Suprapubic skin (tissue), 4 donors: ENCODE measurements at regions not wholly inside any gene's neighbourhood (a gene's known extent, or its start where the extent isn't known, plus 50 kb on each side); places are given as distances from the start of the nearest gene placed in this dataset.

Source experiments
- DNase-seq, 2 donors: peaks; one replicate each; pipeline ENCODE4 v3.0.0-alpha.2; 2019; ENCODE audit warnings: low spot score in 2 of 2
- H3K27ac ChIP-seq: fragments of 200-600 bp; sonication (generic); one replicate; pipeline ENCODE4 v1.5.1; 2019
- H3K27me3 ChIP-seq: fragments of 200-600 bp; sonication (generic); one replicate; pipeline ENCODE4 v1.5.1; 2019
- H3K36me3 ChIP-seq: fragments of 200-600 bp; sonication (generic); one replicate; pipeline ENCODE4 v1.5.1; 2019
- H3K4me1 ChIP-seq: fragments of 200-600 bp; sonication (generic); one replicate; pipeline ENCODE4 v1.5.1; 2019
- H3K4me3 ChIP-seq: fragments of 200-600 bp; sonication (generic); one replicate; pipeline ENCODE4 v1.5.1; 2019; ENCODE audit warnings: mild to moderate bottlenecking
- H3K9me3 ChIP-seq: fragments of 200-600 bp; sonication (generic); one replicate; pipeline ENCODE4 v1.5.1; 2019
- CTCF ChIP-seq, 2 donors: fragments of 200-600 bp in 1 of 2; fragments of 450-650 bp in 1 of 2; sonication (generic) in 1 of 2; IDR thresholded peaks; one replicate each; pipeline ENCODE4 v1.5.1; 2016 to 2019; ENCODE audit warnings: antibody characterized with exemption in 2 of 2, mild to moderate bottlenecking in 1 of 2, moderate library complexity in 1 of 2
- EP300 ChIP-seq: sonication (generic); formaldehyde crosslinking; IDR thresholded peaks from one replicate; pipeline ENCODE4 v1.6.1; 2017; ENCODE audit warnings: antibody characterized with exemption
- POLR2A ChIP-seq, 2 donors: fragments of 450-650 bp; IDR thresholded peaks; one replicate each; pipeline ENCODE4 v1.6.1; 2017; ENCODE audit warnings: antibody characterized with exemption in 2 of 2, mild to moderate bottlenecking in 2 of 2, moderate library complexity in 2 of 2
- POLR2AphosphoS5 ChIP-seq, 3 donors: sonication (generic); formaldehyde crosslinking; IDR thresholded peaks; one replicate each; pipeline ENCODE4 v1.6.1; 2017; ENCODE audit warnings: antibody characterized with exemption in 3 of 3
- WGBS: methylation state at CpG from one replicate; pipeline ENCODE4 v1.1.5; 2018; 5-methylcytosine and 5-hydroxymethylcytosine counted together

DNA sequence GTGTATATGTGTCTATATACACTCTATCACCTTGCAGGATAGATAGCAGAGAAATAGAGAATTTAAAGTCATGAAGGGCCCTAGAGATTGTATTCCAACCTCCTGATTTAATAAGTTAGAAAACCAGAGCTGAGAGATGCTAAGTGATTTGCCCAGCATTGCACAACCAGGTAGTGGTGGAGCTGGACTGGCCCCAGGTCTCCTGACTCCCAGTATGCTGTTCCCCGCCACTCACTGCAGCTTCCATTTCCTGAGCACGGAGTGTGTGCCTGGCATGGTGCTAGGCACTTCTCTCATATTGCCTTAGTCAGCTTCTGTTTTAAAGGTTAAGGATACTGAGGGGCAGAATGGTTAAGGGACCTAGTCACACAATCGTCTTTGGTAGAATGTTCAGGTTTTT is 129.4 kb upstream of the KLHL25 start:
- no peak for DNase-seq
- Histone ChIP-seq H3K4me3 (no peak overlapping the region), H3K9me3 (no peaks in the 10 kb centered on the region), H3K27me3 (no peaks in the 10 kb centered on the region), H3K36me3 (no peaks in the 10 kb centered on the region), H3K4me1 (no peaks in the 10 kb centered on the region), H3K27ac (no peak overlapping the region)
- TF ChIP-seq POLR2A (IDR thresholded peaks at IDR 0.05), result no peak
- TF ChIP-seq CTCF (IDR thresholded peaks at IDR 0.05), result no peak
- no peak for TF ChIP-seq POLR2AphosphoS5 (IDR thresholded peaks at IDR 0.05)
- TF ChIP-seq EP300, result no peak
- 84% methylated on average over 3 of the region's 3 CpGs for WGBS

- Histone ChIP-seq H3K36me3 (no peaks in the 10 kb centered on the region), H3K4me3 (no peak overlapping the region), H3K9me3 (no peaks in the 10 kb centered on the region), H3K27ac (no peak overlapping the region), H3K27me3 (no peaks in the 10 kb centered on the region), H3K4me1 (no peaks in the 10 kb centered on the region)
- TF ChIP-seq POLR2A (IDR thresholded peaks at IDR 0.05), result no peak
- no peak for DNase-seq
- 54% methylated on average over 8 of the region's 8 CpGs for WGBS
These were observed 131.0 kb upstream of the KLHL25 start for GRCh38 chr15:85925649-85926237.

GRCh38 chr15:85926834-85927233 is 132.1 kb upstream of the KLHL25 start:
- WGBS, result 81% methylated on average over 1 of the region's 1 CpG
- H3K9me3 ChIP-seq, result no peaks in the 10 kb centered on the region
- DNase-seq, result no peak
- H3K36me3 ChIP-seq, result no peaks in the 10 kb centered on the region
- H3K4me3 ChIP-seq, result no peak overlapping the region
- no peak overlapping the region for H3K27ac ChIP-seq
- no peaks in the 10 kb centered on the region for H3K27me3 ChIP-seq
- no peaks in the 10 kb centered on the region for H3K4me1 ChIP-seq
- TF ChIP-seq POLR2AphosphoS5 (IDR thresholded peaks at IDR 0.05) (no peak), EP300 (no peak), CTCF (IDR thresholded peaks at IDR 0.05) (no peak), POLR2A (IDR thresholded peaks at IDR 0.05) (no peak)

DNA sequence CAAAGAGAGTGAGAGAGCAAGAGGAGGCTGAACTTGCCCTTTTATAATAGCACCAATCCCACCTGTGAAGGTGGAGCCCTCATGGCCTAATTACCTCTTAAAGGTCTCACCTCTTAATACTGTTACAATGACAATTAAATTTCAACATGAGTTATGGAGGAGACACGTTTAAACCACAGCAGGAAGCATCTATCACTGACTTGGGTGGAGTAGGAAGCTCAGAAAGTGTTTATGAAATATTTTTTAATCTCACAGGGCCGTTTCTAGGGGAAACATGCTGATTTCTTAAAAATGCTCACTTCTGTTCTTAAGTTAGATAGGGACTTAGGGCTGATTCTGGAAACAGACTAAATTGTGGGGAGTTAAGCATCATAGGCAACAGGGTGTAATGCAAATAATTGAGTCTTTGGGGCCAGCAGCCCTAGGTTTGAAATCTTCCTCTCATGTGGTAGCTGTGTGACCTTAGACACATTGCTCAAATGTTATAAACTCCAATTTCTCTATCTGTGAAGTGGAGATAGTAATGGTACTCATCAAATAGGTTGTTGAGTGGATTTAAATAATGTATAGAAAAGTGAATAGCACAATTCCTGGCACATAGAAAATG is 133.3 kb upstream of the KLHL25 start:
- WGBS, result 40% methylated on average over 2 of the region's 2 CpGs
- no peaks in the 10 kb centered on the region for H3K36me3 ChIP-seq
- no peak for DNase-seq
- H3K27ac ChIP-seq, result no peak overlapping the region
- H3K4me1 ChIP-seq, result no peaks in the 10 kb centered on the region
- H3K9me3 ChIP-seq, result no peaks in the 10 kb centered on the region
- peaks cover 3% of the 10 kb centered on the region for H3K27me3 ChIP-seq
- H3K4me3 ChIP-seq, result no peak overlapping the region
- TF ChIP-seq POLR2AphosphoS5 (IDR thresholded peaks at IDR 0.05) (no peak), EP300 (no peak), POLR2A (IDR thresholded peaks at IDR 0.05) (no peak), CTCF (IDR thresholded peaks at IDR 0.05) (no peak)

GRCh38 chr15:85929786-85930185 is 135.1 kb upstream of the KLHL25 start:
- no peaks in the 10 kb centered on the region for H3K9me3 ChIP-seq
- H3K27me3 ChIP-seq, result peaks cover 3% of the 10 kb centered on the region
- DNase-seq, result no peak
- TF ChIP-seq POLR2A (IDR thresholded peaks at IDR 0.05), result no peak
- TF ChIP-seq EP300, result no peak
- no peak overlapping the region for H3K27ac ChIP-seq
- WGBS, result 96% methylated on average over 1 of the region's 1 CpG
- H3K36me3 ChIP-seq, result no peaks in the 10 kb centered on the region
- H3K4me3 ChIP-seq, result no peak overlapping the region
- no peaks in the 10 kb centered on the region for H3K4me1 ChIP-seq

DNA sequence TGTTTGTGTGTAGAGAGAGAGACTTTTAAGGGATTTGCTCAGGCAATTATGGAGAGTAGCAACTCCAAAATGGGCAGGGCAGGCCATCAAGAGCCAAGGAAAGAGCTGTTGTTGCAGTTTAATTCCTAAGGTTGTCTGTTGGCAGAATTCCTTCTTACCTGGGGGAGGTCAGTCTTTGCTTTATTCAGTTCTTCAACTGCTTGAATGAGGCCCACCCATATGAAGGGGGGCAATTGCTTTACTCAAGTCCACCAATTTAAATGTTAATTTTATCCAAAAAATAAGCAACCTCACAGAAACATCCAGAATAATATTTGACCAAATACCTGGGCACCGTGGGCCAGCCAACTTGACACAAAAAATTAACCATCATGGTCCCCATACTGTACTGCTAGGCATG is 137.7 kb upstream of the KLHL25 start:
- Histone ChIP-seq H3K27me3 (peaks cover 3% of the 10 kb centered on the region), H3K4me3 (no peak overlapping the region), H3K36me3 (no peaks in the 10 kb centered on the region), H3K4me1 (no peaks in the 10 kb centered on the region), H3K27ac (no peak overlapping the region), H3K9me3 (no peaks in the 10 kb centered on the region)
- 83% methylated on average over 1 of the region's 1 CpG for WGBS
- DNase-seq, result no peak
- TF ChIP-seq POLR2A (IDR thresholded peaks at IDR 0.05) (no peak), CTCF (IDR thresholded peaks at IDR 0.05) (no peak), POLR2AphosphoS5 (IDR thresholded peaks at IDR 0.05) (no peak), EP300 (no peak)
